Astrocyte (in vitro differentiated cells and primary cell): ENCODE measurements at regions not wholly inside any gene's neighbourhood (a gene's known extent, or its start where the extent isn't known, plus 50 kb on each side); places are given as distances from the start of the nearest gene placed in this dataset.

Experiments
- EZH2 ChIP-seq: IDR thresholded peaks from 2 replicates; pipeline ENCODE4 v1.6.1; 2012; ENCODE audit warnings: mild to moderate bottlenecking, low read length, inconsistent platforms; ENCODE audit not compliant: insufficient read depth
- TF ChIP-seq, protein P1 (sequence below): IDR thresholded peaks from 2 replicates; pipeline ENCODE4 v1.5.1; 2011; ENCODE audit warnings: low read depth, mild to moderate bottlenecking, inconsistent platforms, low read length, moderate library complexity; ENCODE audit not compliant: insufficient read depth

DNA sequence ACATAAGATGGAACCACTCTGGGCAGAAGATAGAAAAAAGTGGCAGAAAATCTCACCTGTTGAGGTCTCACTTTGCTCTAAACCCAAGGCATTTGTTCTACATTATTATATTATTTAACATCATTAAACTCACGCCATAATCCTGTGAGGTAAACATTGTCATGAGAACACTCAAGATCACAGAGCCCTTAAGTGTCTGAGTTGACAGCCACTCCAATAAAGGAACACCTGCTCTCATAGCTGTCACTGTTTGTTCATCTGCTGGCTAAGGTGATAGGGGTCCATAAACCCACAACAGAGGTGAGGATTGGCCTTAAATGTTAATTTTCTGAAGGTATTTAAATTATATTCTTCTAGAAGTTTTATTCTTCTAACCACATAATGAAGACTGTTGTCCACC, 439.7 kb downstream of the RIT2 start:
- TF ChIP-seq, protein P1, sequence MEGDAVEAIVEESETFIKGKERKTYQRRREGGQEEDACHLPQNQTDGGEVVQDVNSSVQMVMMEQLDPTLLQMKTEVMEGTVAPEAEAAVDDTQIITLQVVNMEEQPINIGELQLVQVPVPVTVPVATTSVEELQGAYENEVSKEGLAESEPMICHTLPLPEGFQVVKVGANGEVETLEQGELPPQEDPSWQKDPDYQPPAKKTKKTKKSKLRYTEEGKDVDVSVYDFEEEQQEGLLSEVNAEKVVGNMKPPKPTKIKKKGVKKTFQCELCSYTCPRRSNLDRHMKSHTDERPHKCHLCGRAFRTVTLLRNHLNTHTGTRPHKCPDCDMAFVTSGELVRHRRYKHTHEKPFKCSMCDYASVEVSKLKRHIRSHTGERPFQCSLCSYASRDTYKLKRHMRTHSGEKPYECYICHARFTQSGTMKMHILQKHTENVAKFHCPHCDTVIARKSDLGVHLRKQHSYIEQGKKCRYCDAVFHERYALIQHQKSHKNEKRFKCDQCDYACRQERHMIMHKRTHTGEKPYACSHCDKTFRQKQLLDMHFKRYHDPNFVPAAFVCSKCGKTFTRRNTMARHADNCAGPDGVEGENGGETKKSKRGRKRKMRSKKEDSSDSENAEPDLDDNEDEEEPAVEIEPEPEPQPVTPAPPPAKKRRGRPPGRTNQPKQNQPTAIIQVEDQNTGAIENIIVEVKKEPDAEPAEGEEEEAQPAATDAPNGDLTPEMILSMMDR: no peak
- TF ChIP-seq EZH2: no peak
